SKM-1 treated with dmso at 0.1 percent for 144 hours (cell line): ENCODE measurements at regions not wholly inside any gene's neighbourhood (a gene's known extent, or its start where the extent isn't known, plus 50 kb on each side); places are given as distances from the start of the nearest gene placed in this dataset.
A peak's percentile ranks its signal among the peaks of the same experiment; 100 is the strongest.

Experiments used
- DNase-seq: peaks from one replicate; lab custom pipeline; 2025; ENCODE audit not compliant: unreplicated experiment; lab: John Stamatoyannopoulos, UW

DNA sequence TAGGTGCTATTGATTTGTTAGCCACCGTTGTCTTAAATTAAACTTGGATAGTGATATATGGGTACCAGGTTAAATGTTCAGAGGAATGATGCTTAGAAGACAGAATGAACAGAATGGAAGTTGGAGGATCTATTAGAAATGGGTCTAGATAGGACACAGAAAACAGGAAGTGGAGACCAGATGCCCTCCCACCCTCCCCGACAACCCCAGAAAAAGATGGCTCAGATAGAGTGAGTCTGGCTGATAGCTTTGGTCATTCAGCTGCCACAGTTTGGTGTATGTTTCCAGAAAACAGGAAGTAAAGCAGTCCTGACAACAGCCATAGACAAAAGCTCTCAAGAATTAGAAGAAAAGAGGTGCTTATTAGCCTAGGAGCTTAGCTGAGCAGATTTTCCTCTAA, 71.5 kb upstream of the DSG1 start:
- DNase-seq: peak; percentile 51

DNA sequence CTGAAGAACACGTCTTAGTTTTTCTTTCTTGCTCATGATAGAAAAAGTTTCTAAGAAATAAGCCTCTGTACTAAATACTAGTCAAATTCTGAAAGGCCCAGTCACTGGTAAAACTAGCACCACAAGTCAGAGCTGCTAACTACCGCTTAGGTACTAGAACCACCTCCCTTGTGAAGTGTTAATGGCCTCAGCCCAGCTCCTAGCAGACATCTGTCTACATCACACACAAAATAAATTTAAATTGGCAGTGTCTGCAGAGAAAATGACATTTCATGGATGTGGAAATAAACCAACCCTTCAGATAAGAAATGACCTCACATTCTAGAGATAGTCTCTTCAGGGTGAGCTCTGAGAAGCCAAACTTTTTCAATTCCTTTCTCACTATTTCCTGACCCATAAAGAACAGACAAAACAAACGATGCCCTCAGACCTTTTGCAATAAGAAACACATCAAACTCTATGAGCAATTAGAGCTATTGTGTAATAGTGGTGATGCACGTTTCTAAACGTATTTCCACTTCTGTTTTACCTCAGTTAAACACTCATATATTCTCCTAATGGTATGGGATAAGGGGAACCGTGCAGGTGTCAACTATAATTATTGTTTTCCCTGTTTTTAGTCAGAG, 70.3 kb upstream of the DSG1 start:
- peak; percentile 72 for DNase-seq

DNA sequence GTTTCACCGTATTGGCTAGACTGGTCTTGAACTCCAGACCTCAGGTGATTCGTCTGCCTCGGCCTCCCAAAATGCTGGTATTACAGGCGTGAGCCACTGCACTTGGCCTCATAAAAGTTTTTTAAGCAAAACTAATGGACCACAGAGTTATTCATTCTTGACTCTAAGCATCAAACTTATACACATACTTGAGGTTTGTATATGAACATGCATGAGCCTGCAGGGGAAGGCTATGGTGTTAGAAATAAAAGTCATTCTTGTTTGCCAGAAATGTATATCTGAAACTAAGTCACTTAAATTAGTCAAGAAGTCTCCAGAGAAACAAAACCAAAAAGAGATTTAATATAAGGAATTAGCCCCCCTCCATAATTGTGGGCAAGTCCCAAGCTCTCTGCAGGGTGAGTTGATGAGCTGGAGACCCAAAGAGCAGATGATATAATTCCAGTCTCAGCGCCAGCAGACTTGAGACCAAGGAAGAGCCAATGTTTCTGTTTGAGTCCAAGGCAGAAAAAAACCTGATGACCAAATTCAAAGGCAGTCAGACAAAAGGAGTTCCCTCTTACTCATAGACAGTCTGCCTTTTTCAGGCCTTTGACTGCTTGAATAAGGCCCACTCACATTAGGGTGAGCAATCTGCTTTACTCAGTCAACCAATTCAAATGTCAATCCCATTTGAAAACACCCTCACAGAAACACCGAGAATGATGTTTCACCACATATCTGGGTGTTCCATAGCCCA, 69.0 kb upstream of the DSG1 start:
- no peak for DNase-seq

DNA sequence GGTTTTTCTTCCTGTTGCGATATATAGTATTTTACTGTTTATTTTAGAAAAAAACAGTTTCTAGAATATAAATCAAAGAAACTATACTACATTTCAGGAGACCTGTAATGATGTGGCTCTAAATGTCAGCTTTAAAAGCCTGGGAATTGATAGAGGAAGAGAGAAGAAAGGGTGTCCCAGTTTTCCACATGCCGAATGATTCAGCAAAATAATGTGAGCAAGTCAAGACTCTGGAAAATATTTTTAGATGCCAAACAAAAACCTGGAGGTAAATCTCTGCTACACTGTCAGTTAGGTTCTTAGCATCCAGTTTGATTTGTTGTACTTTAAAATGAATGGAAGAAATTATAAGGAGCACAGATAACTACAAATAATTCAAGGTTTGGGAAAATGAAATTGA, 67.1 kb upstream of the DSG1 start:
- no peak for DNase-seq

DNA sequence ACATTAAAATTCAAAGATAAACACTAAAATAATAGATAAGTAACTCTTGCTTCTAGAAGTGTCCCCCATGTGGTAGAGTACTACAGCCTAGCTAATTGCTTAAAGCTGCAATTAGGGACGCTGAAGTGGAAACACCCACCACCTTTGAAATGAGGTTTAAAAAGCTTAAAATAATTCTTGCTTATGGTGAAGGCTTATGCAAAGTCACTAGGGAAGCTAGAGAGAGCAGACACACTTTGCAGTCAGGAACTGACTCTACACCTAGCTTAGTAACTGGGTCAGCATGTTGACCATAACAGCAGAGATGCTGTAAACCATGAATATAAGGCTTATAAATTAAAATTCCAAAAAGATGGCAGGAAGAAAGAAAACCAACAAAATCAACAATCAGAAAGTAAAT, 65.4 kb upstream of the DSG1 start:
- DNase-seq: no peak

DNA sequence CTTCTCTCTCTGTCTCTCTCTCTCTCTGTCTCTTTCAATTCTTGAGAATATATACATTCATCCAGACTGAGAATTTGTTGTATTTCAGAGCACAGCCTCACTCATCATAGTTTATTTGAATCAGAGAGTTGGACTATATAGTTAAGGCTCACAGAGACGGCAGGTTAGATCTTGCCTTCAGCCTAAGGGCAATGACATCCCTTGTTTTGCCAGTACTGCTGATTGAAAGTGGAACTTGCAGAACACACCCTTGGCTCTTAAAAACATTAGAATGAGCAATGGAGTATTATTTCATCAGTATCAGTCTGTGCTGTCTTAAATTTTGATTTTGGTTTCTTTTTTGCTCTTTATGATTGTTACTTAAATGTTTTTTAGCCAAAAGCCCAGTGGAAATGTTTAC, 62.0 kb upstream of the DSG1 start:
- no peak for DNase-seq

DNA sequence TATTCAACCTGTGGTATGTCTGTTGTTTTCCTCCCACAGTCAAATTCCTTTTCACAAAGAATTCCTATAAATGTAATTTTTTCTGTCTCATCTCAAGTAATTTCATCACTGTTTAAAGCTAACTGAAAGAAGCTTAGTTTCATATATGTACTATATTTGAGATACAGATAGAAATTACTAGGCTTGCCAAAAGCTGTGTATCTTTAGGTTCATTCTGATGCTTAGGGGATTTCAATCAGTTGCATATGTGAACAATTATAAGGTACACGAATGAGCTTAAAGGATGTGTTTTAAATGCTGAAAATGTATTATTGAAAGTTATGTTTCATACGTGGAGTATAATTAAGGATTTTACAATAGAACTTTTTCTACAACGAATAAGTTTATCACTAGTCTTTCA, 59.2 kb upstream of the DSG1 start:
- DNase-seq: no peak

DNA sequence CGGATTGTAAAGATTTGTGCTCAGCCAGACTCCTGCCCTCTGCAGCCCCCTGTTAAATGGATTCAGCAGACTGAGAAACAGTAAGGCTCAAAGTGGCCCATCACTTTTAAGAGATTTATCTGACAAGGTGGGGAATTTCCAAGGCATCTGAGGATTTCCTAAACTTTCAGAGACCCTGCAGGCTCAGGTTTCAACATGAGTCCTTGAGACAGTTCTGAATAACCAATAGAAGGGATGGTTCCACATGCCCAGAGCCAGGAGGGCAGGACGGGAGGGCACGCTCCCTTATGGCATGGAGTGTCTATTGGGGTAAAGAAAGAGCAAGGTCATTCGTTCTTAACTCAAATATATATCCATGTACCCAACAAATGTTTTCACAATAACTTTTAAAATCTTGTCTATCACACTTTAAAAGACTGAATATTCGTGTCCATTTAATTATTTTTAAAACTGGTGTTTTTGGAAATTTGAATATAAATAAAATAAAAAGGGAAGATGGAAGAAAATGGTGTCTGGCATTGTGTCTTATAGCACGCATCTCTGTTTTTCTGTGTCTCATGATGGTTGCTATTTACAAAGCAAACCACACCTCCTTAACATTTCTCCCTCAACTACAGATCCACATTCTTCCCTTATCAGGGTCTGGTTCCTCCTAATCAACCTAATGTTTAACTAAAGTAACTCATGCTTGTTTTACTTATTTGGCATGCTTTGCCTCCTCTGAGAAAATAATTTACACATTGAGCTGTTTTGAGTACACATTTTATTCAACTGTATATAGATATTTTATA, 56.0 kb upstream of the DSG1 start:
- no peak for DNase-seq

DNA sequence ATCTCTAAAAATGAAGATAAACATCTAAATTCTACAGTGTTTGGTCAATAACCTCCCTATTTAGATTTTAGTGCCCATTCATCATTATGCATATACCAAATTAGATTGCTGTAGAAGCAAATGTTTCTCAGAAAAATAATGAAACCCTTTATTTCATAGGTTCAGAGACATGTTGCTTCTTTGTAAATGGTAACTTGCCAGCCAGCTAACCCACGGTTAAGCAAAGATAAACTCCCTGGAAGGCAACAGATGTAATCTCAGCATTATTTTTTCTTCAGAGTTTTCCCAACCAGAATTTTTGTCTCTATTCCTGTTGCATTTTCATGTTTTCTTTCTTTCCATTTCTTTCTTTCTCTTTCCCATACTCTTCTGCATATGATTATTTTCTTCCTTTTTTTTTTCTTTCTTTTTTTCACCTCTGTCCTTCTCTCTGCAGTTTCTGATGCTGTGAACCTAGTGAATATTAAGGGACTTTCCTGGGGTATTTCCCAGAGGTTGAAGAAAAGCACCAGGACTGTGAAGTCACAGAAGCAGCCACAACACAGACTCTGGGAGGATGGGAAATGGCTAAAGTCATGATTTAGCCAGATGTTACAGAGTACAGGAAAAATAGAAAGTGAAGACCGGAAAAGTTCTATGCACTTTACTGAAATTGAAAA, 50.0 kb upstream of the DSG1 start:
- DNase-seq: no peak
